HepG2 (cell line): ENCODE measurements at regions not wholly inside any gene's neighbourhood (a gene's known extent, or its start where the extent isn't known, plus 50 kb on each side); places are given as distances from the start of the nearest gene placed in this dataset.

ENCODE experiments used
- ATAC-seq: fragments of 200-7000 bp; cut with Tn5 transposase; 3 replicates; pipeline ENCODE4 v1.9.1; 2020; ENCODE audit warnings: mild to moderate bottlenecking, moderate library complexity
- BruUV-seq: library from RNA; stranded (reverse); fragments of 400-500 nt; replicated peaks from 2 replicates; lab custom pipeline; 2021; lab: Mats Ljungman, UMichigan
- CTCF ChIA-PET: fragments of 300-600 bp; formaldehyde crosslinking; extraction: SDS; loops from one replicate; lab custom pipeline; 2021; ENCODE audit warnings: low total read pairs, inconsistent platforms, low intra/inter-chr PET ratio; lab: Yijun Ruan, JAX
- POLR2A ChIA-PET: fragments of 350-600 bp; sonication (Branson Sonifier 250); formaldehyde crosslinking; loops from one replicate; lab custom pipeline; 2020; ENCODE audit warnings: antibody characterized with exemption, inconsistent platforms; lab: Yijun Ruan, JAX
- DNase-seq: peaks from one replicate; pipeline ENCODE4 v3.0.0-alpha.2; 2015; ENCODE audit warnings: low spot score
- FAIRE-seq: peaks from 3 replicates; lab custom pipeline; 2011; peaks lifted over from hg19 to GRCh38; lab: Jason Lieb, UNC
- H2AFZ ChIP-seq: one replicate; pipeline ENCODE4 v1.6.1; 2011; ENCODE audit warnings: low read length, inconsistent platforms
- H3K27ac ChIP-seq: fragments of 300-600 bp; 3 replicates; pipeline ENCODE4 v1.8.0; 2011; ENCODE audit warnings: mixed run types, mild to moderate bottlenecking, mixed read lengths, low read length, inconsistent platforms; ENCODE audit not compliant: insufficient read depth; ENCODE audit errors: extremely low read length
- H3K27me3 ChIP-seq, 2 experiments: fragments of 200-600 bp in 1 of 2; 2 replicates in 1 of 2; 3 replicates in 1 of 2; pipeline versions ENCODE4 v1.6.0 to v1.8.0; 2011; ENCODE audit warnings: low read length in 2 of 2, mild to moderate bottlenecking in 2 of 2, moderate library complexity in 2 of 2, inconsistent platforms in 1 of 2; ENCODE audit not compliant: insufficient read depth in 2 of 2, control insufficient read depth in 1 of 2
- H3K36me3 ChIP-seq, 2 experiments: fragments of 200-600 bp in 1 of 2; replicated peaks in 1 of 2; 2 replicates in 1 of 2; 3 replicates in 1 of 2; pipeline versions ENCODE4 v1.5.1 to v1.8.0; 2011; ENCODE audit warnings: low read length in 2 of 2, inconsistent platforms in 1 of 2; ENCODE audit not compliant: insufficient read depth in 2 of 2, control insufficient read depth in 1 of 2
- H3K4me1 ChIP-seq: 2 replicates; pipeline ENCODE4 v1.5.1; 2012; ENCODE audit warnings: low read length, inconsistent platforms; ENCODE audit not compliant: insufficient read depth
- H3K4me2 ChIP-seq: 2 replicates; pipeline ENCODE4 v1.6.0; 2011; ENCODE audit warnings: low read depth, low read length, inconsistent platforms
- H3K4me3 ChIP-seq, 3 experiments: fragments of 200-600 bp in 1 of 3; sonication (generic), shearing (Covaris generic) in 1 of 3; replicated peaks in 1 of 3; 2 replicates each; pipeline ENCODE4 v1.5.1; 2011 to 2016; ENCODE audit warnings: low read length in 3 of 3, inconsistent platforms in 2 of 3, low read depth in 2 of 3, mild to moderate bottlenecking in 2 of 3, control low read depth in 1 of 3, mixed read lengths in 1 of 3; ENCODE audit not compliant: insufficient read depth in 1 of 3
- H3K79me2 ChIP-seq: one replicate; pipeline ENCODE4 v1.6.1; 2011; ENCODE audit warnings: low read length, inconsistent platforms; ENCODE audit not compliant: insufficient read depth
- H3K9ac ChIP-seq: 2 replicates; pipeline ENCODE4 v1.6.0; 2011; ENCODE audit warnings: mild to moderate bottlenecking, low read depth, low read length, inconsistent platforms; ENCODE audit not compliant: insufficient read depth
- H3K9me3 ChIP-seq: 2 replicates; pipeline ENCODE4 v1.5.1; 2012; ENCODE audit warnings: mild to moderate bottlenecking, low read length
- H4K20me1 ChIP-seq: 2 replicates; pipeline ENCODE4 v1.6.0; 2011; ENCODE audit warnings: inconsistent platforms, mild to moderate bottlenecking, low read length, moderate library complexity; ENCODE audit not compliant: insufficient read depth
- EZH2 ChIP-seq: conservative IDR thresholded peaks from 2 replicates; pipeline ENCODE4 v1.6.1; 2012; ENCODE audit warnings: mild to moderate bottlenecking, low read depth, low read length, moderate library complexity
- FOXO1 ChIP-seq: sonication (generic); formaldehyde crosslinking; IDR thresholded peaks from 2 replicates; pipeline ENCODE4 v1.4.0; 2020; ENCODE audit warnings: missing genetic modification reagents
- IKZF4 ChIP-seq: sonication (generic); formaldehyde crosslinking; IDR thresholded peaks from 2 replicates; pipeline ENCODE4 v1.5.1; 2020; ENCODE audit warnings: borderline replicate concordance, mild to moderate bottlenecking, low read depth, missing genetic modification reagents; ENCODE audit errors: not compliant biosample characterization
- IKZF5 ChIP-seq: IDR thresholded peaks from 2 replicates; pipeline ENCODE4 v1.6.1; 2018; ENCODE audit warnings: missing genetic modification reagents, mild to moderate bottlenecking, missing compliant biosample characterization
- KDM1A ChIP-seq: IDR thresholded peaks from 2 replicates; pipeline ENCODE4 v1.6.1; 2016; ENCODE audit warnings: missing compliant biosample characterization
- NR2F6 ChIP-seq, 2 experiments: IDR thresholded peaks; 2 replicates each; pipeline ENCODE4 v1.6.1; 2016; ENCODE audit warnings: antibody characterized with exemption in 1 of 2, mild to moderate bottlenecking in 1 of 2
- PBX2 ChIP-seq: IDR thresholded peaks from 2 replicates; pipeline ENCODE4 v1.6.1; 2016; ENCODE audit warnings: control low read depth
- SMC3 ChIP-seq: IDR thresholded peaks from 2 replicates; pipeline ENCODE4 v1.6.1; 2011; ENCODE audit warnings: low read length, improper control_type of control experiment
- TAF1 ChIP-seq: sonication (generic); formaldehyde crosslinking; IDR thresholded peaks from 2 replicates; pipeline ENCODE4 v1.4.0; 2020; ENCODE audit warnings: missing genetic modification reagents
- ZBTB26 ChIP-seq: IDR thresholded peaks from 2 replicates; pipeline ENCODE4 v1.6.1; 2016; ENCODE audit warnings: missing compliant biosample characterization, missing genetic modification reagents, borderline replicate concordance
- ZNF484 ChIP-seq: sonication (generic); formaldehyde crosslinking; IDR thresholded peaks from 2 replicates; pipeline ENCODE4 v1.5.1; 2020; ENCODE audit warnings: mild to moderate bottlenecking, low read depth, missing genetic modification reagents, borderline replicate concordance
- ZNF503 ChIP-seq: sonication (generic); formaldehyde crosslinking; IDR thresholded peaks from 2 replicates; pipeline ENCODE4 v1.4.0; 2020; ENCODE audit warnings: missing genetic modification reagents
- ZNF639 ChIP-seq: conservative IDR thresholded peaks from 2 replicates; pipeline ENCODE4 v1.6.1; 2018; ENCODE audit warnings: missing genetic modification reagents
- WGBS: methylation state at CpG from one replicate; pipeline ENCODE4 v1.1.6; 2017; ENCODE audit warnings: low lambda C conversion rate; 5-methylcytosine and 5-hydroxymethylcytosine counted together
- in situ Hi-C: cut with HindIII; loops from 2 replicates; pipeline ENCODE4 v1.10.0; 2017; ENCODE audit warnings: low pct_unique_long_range_greater_than_20kb; ENCODE audit not compliant: extremely low pct_ligation_motif_present
- intact Hi-C: fragments of 100-400 bp; cut with micrococcal nuclease; formaldehyde crosslinking; loops from one replicate; pipeline ENCODE4 v1.10.0; 2022; ENCODE audit not compliant: unreplicated experiment

- Histone ChIP-seq H4K20me1 (no peaks in the 10 kb centered on the region), H3K9ac (no peak overlapping the region), H3K4me2 (no peak overlapping the region), H2AFZ (no peak overlapping the region), H3K4me3 (no peak overlapping the region), H3K36me3 (no peaks in the 10 kb centered on the region), H3K4me1 (no peaks in the 10 kb centered on the region), H3K27ac (no peak overlapping the region)
- intact Hi-C loops (no loop called here), in situ Hi-C loops (no loop called here)
- no peak for FAIRE-seq
- WGBS: 0% methylated on average over 1 of the region's 1 CpG
- no peak for DNase-seq
- no peak for TF ChIP-seq IKZF5 (CRISPR knock-in tag)
- no peak for TF ChIP-seq ZBTB26 (CRISPR knock-in tag)
- TF ChIP-seq NR2F6 (IDR thresholded peaks at IDR 0.05): no peak
- no peak for TF ChIP-seq NR2F6 (CRISPR knock-in tag; IDR thresholded peaks at IDR 0.05)
- no peak for TF ChIP-seq FOXO1 (CRISPR knock-in tag)
- no peak for TF ChIP-seq ZNF484 (CRISPR knock-in tag)
- no peak for TF ChIP-seq SMC3
- no peak for TF ChIP-seq EZH2
- TF ChIP-seq, all 625 proteins: peak for 0
- BruUV-seq: no TSS peak
- CTCF ChIA-PET: no interaction called here
- no peaks in the 10 kb centered on the region for H3K79me2 ChIP-seq
- ATAC-seq: no peak
- POLR2A ChIA-PET: no interaction called here
- H3K9me3 ChIP-seq: peaks cover 33% of the 10 kb centered on the region
- H3K27me3 ChIP-seq: no peaks in the 10 kb centered on the region
Observed at GRCh38 chr12:17357396-17357795, 732.6 kb downstream of the RERGL start.

GRCh38 chr12:17352164-17352563 lies 737.8 kb downstream of the RERGL start:
- H3K9ac ChIP-seq: no peak overlapping the region
- FAIRE-seq (no peak), DNase-seq (no peak), ATAC-seq (no peak)
- no peak overlapping the region for H2AFZ ChIP-seq
- in situ Hi-C loops: no loop called here
- POLR2A ChIA-PET: no interaction called here
- no peak overlapping the region for H3K27ac ChIP-seq
- H3K36me3 ChIP-seq: no peaks in the 10 kb centered on the region
- BruUV-seq: no TSS peak
- H3K27me3 ChIP-seq: no peaks in the 10 kb centered on the region
- peaks cover 47% of the 10 kb centered on the region for H3K9me3 ChIP-seq
- H3K4me1 ChIP-seq: no peaks in the 10 kb centered on the region
- H3K79me2 ChIP-seq: no peaks in the 10 kb centered on the region
- intact Hi-C loops: no loop called here
- H3K4me2 ChIP-seq: no peak overlapping the region
- CTCF ChIA-PET: no interaction called here
- no peak overlapping the region for H3K4me3 ChIP-seq
- H4K20me1 ChIP-seq: no peaks in the 10 kb centered on the region
- WGBS: 0% methylated on average over 1 of the region's 1 CpG
- no peak for TF ChIP-seq ZNF639
- TF ChIP-seq IKZF4: no peak
- no peak for TF ChIP-seq PBX2
- no peak for TF ChIP-seq TAF1 (CRISPR knock-in tag)
- no peak for TF ChIP-seq ZNF503 (CRISPR knock-in tag)
- TF ChIP-seq KDM1A: no peak
